ENCODE measurements at regions not wholly inside any gene's neighbourhood (a gene's known extent, or its start where the extent isn't known, plus 50 kb on each side); places are given as distances from the start of the nearest gene placed in this dataset.

DNA sequence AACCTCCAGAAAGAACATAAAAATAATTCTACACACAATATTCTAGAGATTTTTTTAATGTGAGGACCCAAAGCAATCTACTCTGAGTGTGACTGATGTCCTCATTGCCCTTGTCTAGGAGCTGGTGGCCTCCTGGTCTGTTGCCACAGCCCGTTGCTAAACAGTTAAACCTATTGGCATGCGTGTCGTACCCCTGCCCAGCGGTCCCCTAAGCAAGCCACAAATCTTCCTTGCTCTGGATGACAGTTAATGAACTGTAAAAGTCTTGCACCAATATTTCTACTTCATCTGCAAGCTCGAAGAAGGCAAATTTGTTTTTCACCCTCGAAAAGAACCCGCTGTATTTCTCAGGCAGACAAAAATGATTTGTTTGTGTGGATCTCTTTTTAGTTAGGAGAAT is 489.1 kb upstream of the MEX3C start:
- TF ChIP-seq, protein P1, sequence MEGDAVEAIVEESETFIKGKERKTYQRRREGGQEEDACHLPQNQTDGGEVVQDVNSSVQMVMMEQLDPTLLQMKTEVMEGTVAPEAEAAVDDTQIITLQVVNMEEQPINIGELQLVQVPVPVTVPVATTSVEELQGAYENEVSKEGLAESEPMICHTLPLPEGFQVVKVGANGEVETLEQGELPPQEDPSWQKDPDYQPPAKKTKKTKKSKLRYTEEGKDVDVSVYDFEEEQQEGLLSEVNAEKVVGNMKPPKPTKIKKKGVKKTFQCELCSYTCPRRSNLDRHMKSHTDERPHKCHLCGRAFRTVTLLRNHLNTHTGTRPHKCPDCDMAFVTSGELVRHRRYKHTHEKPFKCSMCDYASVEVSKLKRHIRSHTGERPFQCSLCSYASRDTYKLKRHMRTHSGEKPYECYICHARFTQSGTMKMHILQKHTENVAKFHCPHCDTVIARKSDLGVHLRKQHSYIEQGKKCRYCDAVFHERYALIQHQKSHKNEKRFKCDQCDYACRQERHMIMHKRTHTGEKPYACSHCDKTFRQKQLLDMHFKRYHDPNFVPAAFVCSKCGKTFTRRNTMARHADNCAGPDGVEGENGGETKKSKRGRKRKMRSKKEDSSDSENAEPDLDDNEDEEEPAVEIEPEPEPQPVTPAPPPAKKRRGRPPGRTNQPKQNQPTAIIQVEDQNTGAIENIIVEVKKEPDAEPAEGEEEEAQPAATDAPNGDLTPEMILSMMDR (IDR thresholded peaks at IDR 0.05), result no peak
- no peak for TF ChIP-seq POLR2AphosphoS5 (IDR thresholded peaks at IDR 0.05)
- TF ChIP-seq POLR2A (IDR thresholded peaks at IDR 0.05), result no peak
